Retinal pigment epithelial cell (primary cell): ENCODE measurements at regions not wholly inside any gene's neighbourhood (a gene's known extent, or its start where the extent isn't known, plus 50 kb on each side); places are given as distances from the start of the nearest gene placed in this dataset.
"Not testable (repeated sequence)": the region's sequence is repeated elsewhere in the genome, so short reads cannot be mapped to it uniquely, and the experiment has no call there.

Source experiments
- DNase-seq: peaks from one replicate; pipeline ENCODE4 v3.0.0-alpha.2; 2010; ENCODE audit warnings: low read depth
- H3K4me3 ChIP-seq: 2 replicates; pipeline ENCODE4 v1.5.1; 2011; ENCODE audit warnings: mild to moderate bottlenecking, low read length, control low read depth, moderate library complexity
- TF ChIP-seq, protein P1 (sequence below): conservative IDR thresholded peaks from 2 replicates; pipeline ENCODE4 v1.5.1; 2011; ENCODE audit warnings: low read depth, low read length, control low read depth, inconsistent platforms

DNA sequence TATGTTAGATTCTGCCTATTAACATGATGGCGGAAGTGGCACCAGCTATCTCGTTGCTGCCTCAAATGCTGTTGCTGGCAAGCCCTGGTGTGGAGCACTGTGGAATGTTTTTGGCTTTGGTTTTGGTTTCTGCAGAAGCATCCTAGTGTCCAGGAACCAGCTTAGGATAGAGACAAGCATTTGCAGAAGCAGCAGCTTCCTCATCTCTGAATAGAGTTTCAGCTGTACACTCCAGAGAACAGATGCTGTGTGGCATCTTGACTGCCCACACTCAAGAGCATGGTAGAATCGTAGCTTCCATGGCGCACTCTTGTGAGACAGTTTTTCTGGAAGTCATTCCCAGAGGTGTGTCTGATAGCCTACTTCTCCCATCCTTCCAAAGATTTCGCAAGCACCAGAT is 145.3 kb upstream of the RXFP2 start:
- no peak for DNase-seq
- TF ChIP-seq, protein P1, sequence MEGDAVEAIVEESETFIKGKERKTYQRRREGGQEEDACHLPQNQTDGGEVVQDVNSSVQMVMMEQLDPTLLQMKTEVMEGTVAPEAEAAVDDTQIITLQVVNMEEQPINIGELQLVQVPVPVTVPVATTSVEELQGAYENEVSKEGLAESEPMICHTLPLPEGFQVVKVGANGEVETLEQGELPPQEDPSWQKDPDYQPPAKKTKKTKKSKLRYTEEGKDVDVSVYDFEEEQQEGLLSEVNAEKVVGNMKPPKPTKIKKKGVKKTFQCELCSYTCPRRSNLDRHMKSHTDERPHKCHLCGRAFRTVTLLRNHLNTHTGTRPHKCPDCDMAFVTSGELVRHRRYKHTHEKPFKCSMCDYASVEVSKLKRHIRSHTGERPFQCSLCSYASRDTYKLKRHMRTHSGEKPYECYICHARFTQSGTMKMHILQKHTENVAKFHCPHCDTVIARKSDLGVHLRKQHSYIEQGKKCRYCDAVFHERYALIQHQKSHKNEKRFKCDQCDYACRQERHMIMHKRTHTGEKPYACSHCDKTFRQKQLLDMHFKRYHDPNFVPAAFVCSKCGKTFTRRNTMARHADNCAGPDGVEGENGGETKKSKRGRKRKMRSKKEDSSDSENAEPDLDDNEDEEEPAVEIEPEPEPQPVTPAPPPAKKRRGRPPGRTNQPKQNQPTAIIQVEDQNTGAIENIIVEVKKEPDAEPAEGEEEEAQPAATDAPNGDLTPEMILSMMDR = no peak
- H3K4me3 ChIP-seq = no peak overlapping the region

DNA sequence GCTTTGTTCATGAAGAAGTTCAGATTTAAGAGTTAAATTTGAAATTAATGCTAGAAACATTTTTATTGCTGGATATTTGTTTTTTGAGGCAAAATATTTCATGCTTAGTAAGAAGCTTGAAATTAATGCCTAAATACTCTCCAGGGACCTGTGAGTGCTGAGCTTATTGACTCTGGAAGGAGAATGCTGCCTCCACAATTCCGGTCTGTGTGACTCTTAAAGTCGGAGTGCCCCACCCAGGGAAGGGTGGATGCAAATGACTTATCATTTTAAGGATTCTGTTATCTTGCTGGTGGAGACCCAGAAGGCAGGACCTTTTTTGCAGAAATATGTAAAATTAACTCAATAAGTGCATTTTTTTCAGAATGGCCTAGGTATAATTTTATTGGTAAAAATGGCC is 143.8 kb upstream of the RXFP2 start:
- DNase-seq = no peak
- H3K4me3 ChIP-seq = no peak overlapping the region
- TF ChIP-seq, protein P1 = no peak

DNA sequence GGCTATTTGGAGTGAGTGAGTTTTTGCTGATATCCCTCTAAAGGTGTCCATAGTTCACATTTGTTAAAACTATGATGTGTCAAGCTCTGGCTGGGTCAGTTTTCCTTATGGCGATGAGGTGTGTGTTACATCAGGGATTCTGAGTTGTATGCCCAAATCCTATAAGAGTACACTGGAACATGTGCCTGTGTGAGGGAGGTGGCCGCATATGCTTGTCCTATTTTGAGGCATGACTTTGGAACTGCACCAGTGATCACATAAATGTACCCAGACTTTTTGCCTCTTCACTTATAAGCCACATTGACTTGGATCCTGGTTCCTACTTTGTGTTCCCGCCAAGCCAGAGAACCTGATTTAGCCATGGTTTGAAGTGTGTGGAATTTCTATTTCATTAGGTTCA is 140.3 kb upstream of the RXFP2 start:
- H3K4me3 ChIP-seq = no peak overlapping the region
- DNase-seq = no peak
- TF ChIP-seq, protein P1 = no peak

DNA sequence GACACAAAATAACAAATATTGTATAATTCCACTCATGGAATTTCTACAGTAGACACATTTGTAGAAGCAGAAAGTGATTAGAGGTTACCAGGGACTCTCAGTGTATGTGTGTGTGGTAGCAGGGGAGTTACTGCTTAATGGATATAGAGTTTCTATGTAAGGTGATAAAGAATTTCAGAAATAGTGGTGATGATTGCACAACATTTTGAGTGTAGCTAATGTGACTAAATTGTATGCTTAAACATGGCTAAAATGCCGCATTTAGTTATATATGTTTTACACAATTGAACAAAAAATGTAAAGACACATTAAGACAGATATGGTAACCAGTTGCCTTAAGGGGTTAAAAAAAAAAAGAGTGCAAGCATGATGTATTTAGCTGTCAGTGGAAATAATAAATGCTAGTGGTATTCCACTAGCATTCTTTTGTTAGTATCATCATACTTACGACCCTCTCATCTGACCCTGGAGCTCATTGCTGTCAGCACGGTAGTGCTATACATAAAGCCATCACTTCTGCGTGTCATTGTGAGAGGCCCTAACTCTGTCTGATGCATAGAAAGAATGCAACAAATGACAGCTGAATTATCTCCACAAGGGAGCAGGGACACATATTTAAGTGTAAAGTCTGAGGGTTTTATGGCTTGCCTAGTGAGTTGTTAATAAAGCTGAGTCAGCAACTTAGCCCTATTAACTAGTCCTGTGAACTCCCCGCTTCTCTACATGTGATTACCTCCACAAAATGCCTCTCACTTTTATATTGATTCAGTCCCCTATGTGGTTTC is 134.1 kb upstream of the RXFP2 start:
- DNase-seq = no peak
- no peak overlapping the region for H3K4me3 ChIP-seq
- TF ChIP-seq, protein P1 = no peak

DNA sequence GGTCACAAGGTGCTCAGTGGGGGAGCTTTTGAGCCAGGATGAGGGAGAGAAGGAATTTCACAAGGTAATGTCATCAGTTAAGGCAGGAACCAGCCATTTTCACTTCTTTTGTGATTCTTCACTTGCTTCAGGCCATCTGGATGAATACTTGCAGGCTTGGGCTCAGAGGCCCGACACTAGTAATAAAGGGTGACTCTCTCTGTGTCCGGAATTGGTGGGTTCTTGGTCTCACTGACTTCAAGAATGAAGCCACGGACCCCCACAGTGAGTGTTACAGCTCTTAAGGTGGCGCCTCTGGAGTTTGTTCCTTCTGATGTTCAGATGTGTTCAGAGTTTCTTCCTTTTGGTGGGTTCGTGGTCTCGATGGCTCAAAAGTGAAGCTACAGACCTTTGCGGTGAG is 131.8 kb upstream of the RXFP2 start:
- H3K4me3 ChIP-seq, DNase-seq: not testable (repeated sequence)

DNA sequence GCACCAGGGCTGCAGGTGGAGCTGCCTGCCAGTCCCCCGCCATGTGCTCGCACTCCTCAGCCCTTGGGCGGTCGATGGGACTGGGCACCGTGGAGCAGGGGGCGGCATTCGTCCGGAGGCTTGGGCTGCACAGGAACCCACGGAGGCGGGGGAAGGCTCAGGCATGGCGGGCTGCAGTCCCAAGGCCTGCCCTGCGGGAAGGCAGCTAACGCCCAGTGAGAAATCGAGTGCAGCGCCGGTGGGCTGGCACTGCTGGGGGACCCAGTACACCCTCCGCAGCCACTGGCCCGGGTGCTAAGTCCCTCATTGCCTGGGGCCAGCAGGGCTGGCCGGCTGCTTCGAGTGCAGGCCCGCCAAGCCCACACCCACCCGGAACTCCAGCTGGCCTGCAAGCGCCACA is 130.5 kb upstream of the RXFP2 start:
- H3K4me3 ChIP-seq, DNase-seq: not testable (repeated sequence)

DNA sequence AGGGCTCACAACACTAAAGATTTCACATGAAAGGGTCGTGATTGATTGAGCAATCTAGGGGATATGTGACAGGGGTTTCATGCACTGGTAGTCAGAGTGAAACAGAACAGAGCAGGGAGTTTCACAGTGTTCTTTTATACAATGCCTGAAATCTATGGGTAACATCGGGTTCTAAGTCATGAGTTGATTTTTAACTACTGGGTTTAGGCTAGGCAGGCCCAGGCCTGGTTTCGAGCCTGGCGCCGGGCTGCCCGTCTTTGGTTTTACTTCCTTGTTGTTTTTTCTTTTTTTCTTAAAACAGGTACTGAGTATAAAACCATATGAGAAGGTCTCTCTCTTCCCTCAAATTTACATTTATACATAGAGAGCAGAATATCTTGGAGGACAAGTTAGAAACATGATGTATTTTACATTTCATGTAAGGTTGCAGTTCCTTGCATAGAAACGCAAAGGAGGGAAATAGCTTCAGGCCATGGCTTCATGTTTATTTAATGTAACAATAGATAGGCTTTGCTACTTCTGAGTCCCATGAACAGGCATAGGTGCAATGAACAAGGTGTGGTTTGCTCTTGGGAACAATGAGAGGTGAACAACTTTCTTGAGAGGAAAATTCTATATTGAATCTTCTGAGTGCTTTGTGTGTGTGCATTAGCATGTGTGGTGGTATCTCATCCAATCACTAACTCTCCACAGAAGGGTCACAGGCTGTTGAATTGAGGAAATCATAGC is 128.9 kb upstream of the RXFP2 start:
- TF ChIP-seq, protein P1 = no peak
- no peak overlapping the region for H3K4me3 ChIP-seq
- no peak for DNase-seq

DNA sequence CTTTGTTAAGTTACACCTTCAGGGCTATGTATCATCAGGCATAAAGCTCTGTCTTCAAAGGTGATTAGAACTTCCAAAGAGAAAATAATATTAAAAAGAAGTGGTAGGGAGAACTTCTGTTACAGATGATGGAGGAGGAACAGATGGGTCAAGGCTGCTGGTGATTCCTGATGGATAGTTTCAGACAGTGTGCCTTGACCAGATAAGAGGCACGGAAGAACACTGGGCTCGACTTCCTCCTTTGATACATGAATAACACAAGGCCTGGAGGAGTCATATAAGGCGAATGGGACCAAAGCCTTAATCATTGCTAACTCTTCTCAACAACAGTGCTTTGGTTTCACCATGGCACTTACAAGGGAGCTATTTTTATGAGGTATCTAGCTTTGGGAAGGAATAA is 128.1 kb upstream of the RXFP2 start:
- TF ChIP-seq, protein P1 = no peak
- H3K4me3 ChIP-seq = no peak overlapping the region
- DNase-seq = no peak
